ENCODE measurements at regions not wholly inside any gene's neighbourhood (a gene's known extent, or its start where the extent isn't known, plus 50 kb on each side); places are given as distances from the start of the nearest gene placed in this dataset.

DNA sequence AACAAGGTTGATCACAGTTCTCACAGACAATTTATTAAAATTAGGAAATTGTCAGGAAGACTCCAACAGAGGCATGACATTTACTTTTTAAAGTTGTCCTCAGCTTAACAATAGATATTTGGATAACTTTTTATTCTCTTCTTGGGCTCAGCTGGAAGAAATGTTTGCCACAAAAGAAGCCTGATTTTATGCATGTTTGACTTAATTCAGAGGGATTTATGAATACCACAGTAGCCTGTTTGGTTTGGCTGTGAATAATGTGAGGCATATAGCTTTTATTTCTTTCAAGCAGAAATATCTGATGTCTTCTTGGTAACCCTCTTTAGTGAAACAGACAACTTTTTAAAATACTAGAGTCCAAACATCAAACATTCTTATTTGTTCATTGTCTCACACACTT lies 1464.5 kb upstream of the SLC10A2 start:
- no peak for TF ChIP-seq EZH2phosphoT487 (IDR thresholded peaks at IDR 0.05; ENCODE audit: low read depth, severe bottlenecking, unreplicated experiment)
- no peak for TF ChIP-seq EZH2 (IDR thresholded peaks at IDR 0.05; ENCODE audit: borderline replicate concordance)

Data from hepatocyte (in vitro differentiated cells).